ENCODE measurements at regions not wholly inside any gene's neighbourhood (a gene's known extent, or its start where the extent isn't known, plus 50 kb on each side); places are given as distances from the start of the nearest gene placed in this dataset.

DNA sequence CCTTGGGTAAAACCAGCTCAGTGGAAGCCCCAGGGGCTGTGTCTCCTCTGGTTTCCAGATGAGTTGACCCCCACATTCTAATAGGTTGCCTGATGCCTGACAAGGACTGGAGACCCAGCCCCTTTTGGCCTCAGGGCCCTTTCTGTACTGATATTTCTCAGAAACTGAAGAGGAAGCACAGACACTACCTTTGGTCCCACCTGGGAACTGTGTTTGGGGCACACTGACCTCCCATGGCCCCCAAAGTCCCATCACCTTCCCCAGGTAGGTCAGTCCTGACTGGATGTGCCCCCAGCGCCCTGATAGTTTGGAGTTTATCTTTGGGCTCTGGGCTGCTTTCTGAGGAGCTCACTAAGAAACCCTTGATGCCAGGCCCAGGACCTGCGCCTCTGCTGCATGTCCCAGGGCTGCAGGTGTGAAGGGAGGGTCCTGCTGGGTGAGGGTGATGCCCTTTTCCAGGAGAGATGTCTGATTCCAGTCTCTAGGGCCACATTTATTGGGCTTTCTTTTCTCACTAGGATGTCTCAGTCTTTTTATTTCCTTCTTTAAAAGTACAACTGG is 106.7 kb downstream of the GGTLC2 start:
- H3K4me3 Mint-ChIP-seq (ENCODE audit: unreplicated experiment) = no peak overlapping the region
- TF ChIP-seq, protein P1, sequence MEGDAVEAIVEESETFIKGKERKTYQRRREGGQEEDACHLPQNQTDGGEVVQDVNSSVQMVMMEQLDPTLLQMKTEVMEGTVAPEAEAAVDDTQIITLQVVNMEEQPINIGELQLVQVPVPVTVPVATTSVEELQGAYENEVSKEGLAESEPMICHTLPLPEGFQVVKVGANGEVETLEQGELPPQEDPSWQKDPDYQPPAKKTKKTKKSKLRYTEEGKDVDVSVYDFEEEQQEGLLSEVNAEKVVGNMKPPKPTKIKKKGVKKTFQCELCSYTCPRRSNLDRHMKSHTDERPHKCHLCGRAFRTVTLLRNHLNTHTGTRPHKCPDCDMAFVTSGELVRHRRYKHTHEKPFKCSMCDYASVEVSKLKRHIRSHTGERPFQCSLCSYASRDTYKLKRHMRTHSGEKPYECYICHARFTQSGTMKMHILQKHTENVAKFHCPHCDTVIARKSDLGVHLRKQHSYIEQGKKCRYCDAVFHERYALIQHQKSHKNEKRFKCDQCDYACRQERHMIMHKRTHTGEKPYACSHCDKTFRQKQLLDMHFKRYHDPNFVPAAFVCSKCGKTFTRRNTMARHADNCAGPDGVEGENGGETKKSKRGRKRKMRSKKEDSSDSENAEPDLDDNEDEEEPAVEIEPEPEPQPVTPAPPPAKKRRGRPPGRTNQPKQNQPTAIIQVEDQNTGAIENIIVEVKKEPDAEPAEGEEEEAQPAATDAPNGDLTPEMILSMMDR (IDR thresholded peaks at IDR 0.05) = no peak
- no peaks in the 10 kb centered on the region for H3K4me1 Mint-ChIP-seq (ENCODE audit: low read depth)
- peaks cover 32% of the 10 kb centered on the region for H3K27me3 Mint-ChIP-seq (ENCODE audit: low read depth)
- H3K27ac Mint-ChIP-seq (ENCODE audit: unreplicated experiment) = no peak overlapping the region
- DNase-seq (ENCODE audit: low spot score) = no peak
- H3K9me3 Mint-ChIP-seq (ENCODE audit: low read depth) = no peaks in the 10 kb centered on the region
- H3K36me3 Mint-ChIP-seq (ENCODE audit: low read depth) = no peaks in the 10 kb centered on the region

DNA sequence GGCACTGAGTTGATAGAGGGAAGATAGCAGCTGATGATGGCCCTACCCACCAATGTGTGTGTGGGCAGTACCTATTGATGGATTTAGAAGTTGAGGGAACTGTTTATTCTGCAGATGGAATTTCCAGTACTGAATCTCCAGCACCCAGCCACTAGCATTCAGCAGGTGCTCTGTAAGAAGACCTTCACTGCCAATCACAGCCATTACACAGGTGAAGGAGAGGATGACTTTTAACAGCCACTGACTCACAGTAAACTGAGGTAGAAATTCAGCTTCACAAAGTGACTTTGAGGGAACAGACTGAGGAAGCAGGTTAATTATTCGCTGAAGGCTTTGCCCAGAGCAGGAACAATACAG is 107.8 kb downstream of the GGTLC2 start:
- TF ChIP-seq, protein P1 (IDR thresholded peaks at IDR 0.05) = no peak
- Mint-ChIP-seq H3K27me3 (ENCODE audit: low read depth) (peaks cover 39% of the 10 kb centered on the region), H3K4me1 (ENCODE audit: low read depth) (no peaks in the 10 kb centered on the region), H3K36me3 (ENCODE audit: low read depth) (no peaks in the 10 kb centered on the region), H3K9me3 (ENCODE audit: low read depth) (no peaks in the 10 kb centered on the region), H3K27ac (ENCODE audit: unreplicated experiment) (no peak overlapping the region), H3K4me3 (ENCODE audit: unreplicated experiment) (no peak overlapping the region)
- DNase-seq (ENCODE audit: low spot score) = no peak

DNA sequence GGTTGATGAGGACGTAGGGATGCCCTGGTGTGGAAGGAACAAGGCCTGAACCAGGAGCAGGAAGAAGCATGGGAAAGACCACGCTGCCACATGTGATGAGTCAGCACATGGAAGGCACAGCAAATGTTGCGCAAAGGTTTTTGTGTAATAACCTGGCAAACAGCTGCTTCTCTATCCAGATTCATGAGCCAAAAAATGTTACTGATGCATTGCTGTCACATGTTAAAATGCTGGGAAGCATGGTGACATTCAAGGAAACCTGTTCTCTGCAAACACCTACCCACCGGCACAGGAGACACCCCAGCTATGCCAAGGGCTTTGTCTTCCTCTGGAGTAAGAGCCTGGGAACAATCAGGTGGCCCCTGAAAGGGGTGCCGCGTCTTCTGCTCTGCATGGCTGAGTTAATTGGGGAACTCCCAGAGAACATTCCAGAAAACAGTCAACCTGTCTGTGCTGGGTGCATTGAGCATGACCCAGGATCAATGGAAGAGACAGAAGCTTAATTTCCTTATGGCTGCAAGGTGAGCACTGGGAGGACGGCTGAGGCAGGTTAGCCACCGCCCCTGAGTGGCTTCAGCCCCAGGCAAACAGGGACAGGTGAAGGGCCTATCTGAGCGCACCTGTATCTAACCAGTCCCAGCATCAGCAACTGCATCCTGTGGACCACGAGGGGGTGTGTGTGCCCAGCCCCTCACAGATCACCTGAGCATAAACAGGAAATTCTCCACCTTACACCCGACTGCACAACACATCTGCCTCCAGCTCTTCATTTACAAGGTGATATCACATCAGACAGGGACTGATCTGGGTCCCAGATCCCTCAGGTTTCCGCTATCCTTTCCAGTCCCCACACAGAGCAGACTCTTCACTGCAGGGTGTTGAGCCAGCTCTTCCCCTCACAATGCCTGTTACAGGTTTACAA is 108.4 kb downstream of the GGTLC2 start:
- H3K36me3 Mint-ChIP-seq (ENCODE audit: low read depth) = no peaks in the 10 kb centered on the region
- peaks cover 42% of the 10 kb centered on the region for H3K27me3 Mint-ChIP-seq (ENCODE audit: low read depth)
- no peak for DNase-seq (ENCODE audit: low spot score)
- no peak overlapping the region for H3K4me3 Mint-ChIP-seq (ENCODE audit: unreplicated experiment)
- H3K4me1 Mint-ChIP-seq (ENCODE audit: low read depth) = no peaks in the 10 kb centered on the region
- H3K27ac Mint-ChIP-seq (ENCODE audit: unreplicated experiment) = no peak overlapping the region
- H3K9me3 Mint-ChIP-seq (ENCODE audit: low read depth) = no peaks in the 10 kb centered on the region
- TF ChIP-seq, protein P1 (IDR thresholded peaks at IDR 0.05) = no peak

DNA sequence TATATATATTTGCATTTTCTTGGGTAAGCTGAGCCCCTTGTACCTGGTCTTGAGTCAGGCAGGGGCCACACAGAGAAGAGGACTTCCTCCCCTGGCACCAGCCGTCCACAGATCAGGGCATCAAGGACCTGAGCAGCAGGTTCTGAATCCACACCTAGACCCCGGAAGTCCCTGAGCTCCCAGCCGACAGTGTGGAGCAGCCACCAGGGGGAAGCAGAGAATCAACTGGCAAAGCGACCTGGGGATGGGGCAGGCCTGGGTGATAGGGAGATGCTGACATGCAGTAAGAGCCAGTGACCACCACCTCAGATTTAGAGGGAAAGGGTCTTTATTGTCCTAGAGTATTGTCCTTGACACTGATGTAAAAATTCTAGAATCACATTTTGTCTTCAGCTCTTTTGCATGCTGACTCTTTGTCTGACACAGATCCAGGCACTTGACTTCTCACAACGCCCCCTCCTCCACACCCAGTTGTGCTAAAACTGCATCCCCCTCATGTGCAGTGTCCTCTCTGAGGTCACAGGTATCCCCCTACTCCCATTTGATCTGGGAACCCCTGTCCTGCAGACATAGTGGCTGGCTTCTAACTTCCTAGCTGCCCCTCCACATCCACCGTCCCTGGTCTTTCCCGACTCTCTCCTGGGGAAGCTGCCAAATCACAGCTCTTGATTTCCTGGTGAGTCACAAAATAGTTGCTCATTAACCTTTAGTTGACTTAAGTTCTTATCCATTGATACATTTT is 109.3 kb downstream of the GGTLC2 start:
- H3K4me1 Mint-ChIP-seq (ENCODE audit: low read depth) = no peaks in the 10 kb centered on the region
- H3K27me3 Mint-ChIP-seq (ENCODE audit: low read depth) = peaks cover 42% of the 10 kb centered on the region
- H3K27ac Mint-ChIP-seq (ENCODE audit: unreplicated experiment) = no peak overlapping the region
- H3K9me3 Mint-ChIP-seq (ENCODE audit: low read depth) = no peaks in the 10 kb centered on the region
- TF ChIP-seq, protein P1 (IDR thresholded peaks at IDR 0.05) = peak; percentile 78
- no peaks in the 10 kb centered on the region for H3K36me3 Mint-ChIP-seq (ENCODE audit: low read depth)
- DNase-seq (ENCODE audit: low spot score) = no peak
- H3K4me3 Mint-ChIP-seq (ENCODE audit: unreplicated experiment) = no peak overlapping the region

DNA sequence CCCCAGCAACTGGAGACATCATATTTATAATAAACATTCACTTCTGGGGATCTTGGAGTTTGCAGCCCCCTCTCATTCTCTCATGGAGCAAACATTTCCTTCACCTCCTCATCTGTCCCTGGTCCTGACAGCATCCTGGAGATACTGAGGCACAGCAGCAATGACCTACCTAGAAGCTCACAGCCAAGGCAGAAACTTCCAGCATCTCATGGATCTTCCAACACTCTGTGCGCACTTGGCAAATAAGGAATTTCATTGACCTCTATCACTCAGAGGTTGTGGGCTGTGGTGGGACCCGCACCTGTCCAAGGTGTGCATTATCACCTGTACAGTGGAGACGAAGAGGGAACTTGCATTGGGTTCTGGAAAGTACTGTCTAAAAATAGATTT is 109.8 kb downstream of the GGTLC2 start:
- TF ChIP-seq, protein P1 (IDR thresholded peaks at IDR 0.05) = no peak
- H3K27ac Mint-ChIP-seq (ENCODE audit: unreplicated experiment) = no peak overlapping the region
- no peak overlapping the region for H3K4me3 Mint-ChIP-seq (ENCODE audit: unreplicated experiment)
- H3K4me1 Mint-ChIP-seq (ENCODE audit: low read depth) = no peaks in the 10 kb centered on the region
- no peaks in the 10 kb centered on the region for H3K9me3 Mint-ChIP-seq (ENCODE audit: low read depth)
- peaks cover 47% of the 10 kb centered on the region for H3K27me3 Mint-ChIP-seq (ENCODE audit: low read depth)
- no peaks in the 10 kb centered on the region for H3K36me3 Mint-ChIP-seq (ENCODE audit: low read depth)
- DNase-seq (ENCODE audit: low spot score) = no peak
